Osteoblast (primary cell): ENCODE measurements at regions not wholly inside any gene's neighbourhood (a gene's known extent, or its start where the extent isn't known, plus 50 kb on each side); places are given as distances from the start of the nearest gene placed in this dataset.
"Not testable (repeated sequence)": the region's sequence is repeated elsewhere in the genome, so short reads cannot be mapped to it uniquely, and the experiment has no call there.

Experiments used
- DNase-seq: peaks from one replicate; pipeline ENCODE4 v3.0.0; 2011; ENCODE audit warnings: low spot score, mixed read lengths; ENCODE audit not compliant: insufficient read length; ENCODE audit errors: missing footprints
- H2AFZ ChIP-seq: 2 replicates; pipeline ENCODE4 v1.6.0; 2011; ENCODE audit warnings: mild to moderate bottlenecking, low read length
- H3K27ac ChIP-seq: 2 replicates; pipeline ENCODE4 v1.5.1; 2011; ENCODE audit warnings: mild to moderate bottlenecking, low read depth, low read length, moderate library complexity
- H3K27me3 ChIP-seq: 2 replicates; pipeline ENCODE4 v1.6.0; 2012; ENCODE audit warnings: mild to moderate bottlenecking, control low read depth, inconsistent platforms, low read length, moderate library complexity; ENCODE audit not compliant: insufficient read depth
- H3K36me3 ChIP-seq: 2 replicates; pipeline ENCODE4 v1.5.1; 2011; ENCODE audit warnings: mild to moderate bottlenecking, low read length, control low read depth, moderate library complexity; ENCODE audit not compliant: insufficient read depth
- H3K4me1 ChIP-seq: 2 replicates; pipeline ENCODE4 v1.5.1; 2011; ENCODE audit warnings: mild to moderate bottlenecking, low read length, control low read depth, moderate library complexity; ENCODE audit not compliant: insufficient read depth
- H3K4me2 ChIP-seq: 2 replicates; pipeline ENCODE4 v1.6.0; 2011; ENCODE audit warnings: mild to moderate bottlenecking, low read length; ENCODE audit not compliant: insufficient read depth
- H3K4me3 ChIP-seq: fragments of 200-600 bp; sonication (generic); 3 replicates; pipeline ENCODE4 v1.5.1; 2012; ENCODE audit warnings: mild to moderate bottlenecking, low read length, inconsistent platforms; ENCODE audit not compliant: insufficient read depth
- H3K79me2 ChIP-seq: 2 replicates; pipeline ENCODE4 v1.6.0; 2012; ENCODE audit warnings: mild to moderate bottlenecking, low read length, control low read depth, inconsistent platforms; ENCODE audit not compliant: insufficient read depth
- H3K9me3 ChIP-seq: 2 replicates; pipeline ENCODE4 v1.5.1; 2011; ENCODE audit warnings: low read depth, low read length, control low read depth
- H4K20me1 ChIP-seq: 2 replicates; pipeline ENCODE4 v1.6.0; 2012; ENCODE audit warnings: mild to moderate bottlenecking, low read length, control low read depth; ENCODE audit not compliant: insufficient read depth
- CTCF ChIP-seq: IDR thresholded peaks from 2 replicates; pipeline ENCODE4 v1.5.1; 2011; ENCODE audit warnings: mild to moderate bottlenecking, low read depth, low read length, moderate library complexity; ENCODE audit errors: extremely low read depth

- H3K4me2 ChIP-seq = no peak overlapping the region
- no peaks in the 10 kb centered on the region for H3K4me1 ChIP-seq
- no peaks in the 10 kb centered on the region for H3K27me3 ChIP-seq
- no peak for DNase-seq
- no peak overlapping the region for H3K4me3 ChIP-seq
- no peak for TF ChIP-seq CTCF
- H3K79me2 ChIP-seq = no peaks in the 10 kb centered on the region
- H2AFZ ChIP-seq = no peak overlapping the region
- no peaks in the 10 kb centered on the region for H3K9me3 ChIP-seq
- no peaks in the 10 kb centered on the region for H4K20me1 ChIP-seq
- no peaks in the 10 kb centered on the region for H3K36me3 ChIP-seq
- no peak overlapping the region for H3K27ac ChIP-seq
These were observed 218.5 kb downstream of the TAF11L14 start for GRCh38 chr5:17852740-17853139.

GRCh38 chr5:17854901-17855300, 220.6 kb downstream of the TAF11L14 start:
- no peak for DNase-seq
- no peaks in the 10 kb centered on the region for H3K9me3 ChIP-seq
- H3K4me3 ChIP-seq = no peak overlapping the region
- H2AFZ ChIP-seq = no peak overlapping the region
- no peaks in the 10 kb centered on the region for H3K79me2 ChIP-seq
- H3K27ac ChIP-seq = no peak overlapping the region
- H3K4me2 ChIP-seq = no peak overlapping the region
- no peaks in the 10 kb centered on the region for H3K27me3 ChIP-seq
- no peaks in the 10 kb centered on the region for H4K20me1 ChIP-seq
- TF ChIP-seq CTCF = no peak
- no peaks in the 10 kb centered on the region for H3K36me3 ChIP-seq
- no peaks in the 10 kb centered on the region for H3K4me1 ChIP-seq

- Histone ChIP-seq H3K36me3 (no peaks in the 10 kb centered on the region), H3K79me2 (no peaks in the 10 kb centered on the region), H3K4me3 (no peak overlapping the region), H4K20me1 (no peaks in the 10 kb centered on the region), H3K9me3 (no peaks in the 10 kb centered on the region), H3K27me3 (no peaks in the 10 kb centered on the region), H3K4me1 (no peaks in the 10 kb centered on the region), H3K4me2 (no peak overlapping the region), H3K27ac (no peak overlapping the region), H2AFZ (no peak overlapping the region)
- TF ChIP-seq CTCF = no peak
- no peak for DNase-seq
These were observed 226.5 kb downstream of the TAF11L14 start for GRCh38 chr5:17860660-17861315.

GRCh38 chr5:17864903-17865302, 230.6 kb downstream of the TAF11L14 start:
- H3K9me3 ChIP-seq, H3K4me3 ChIP-seq, H3K36me3 ChIP-seq, H3K27ac ChIP-seq, H4K20me1 ChIP-seq, DNase-seq, H3K79me2 ChIP-seq, H3K4me2 ChIP-seq, H3K4me1 ChIP-seq, H2AFZ ChIP-seq, H3K27me3 ChIP-seq: not testable (repeated sequence)

GRCh38 chr5:17865966-17866365, 231.7 kb downstream of the TAF11L14 start:
- DNase-seq, H3K27ac ChIP-seq: not testable (repeated sequence)

More at GRCh38 chr5:17865966-17866365, 231.7 kb downstream of the TAF11L14 start:
- H2AFZ ChIP-seq, H3K4me1 ChIP-seq, H3K36me3 ChIP-seq, H3K4me2 ChIP-seq, H4K20me1 ChIP-seq, H3K4me3 ChIP-seq, H3K27me3 ChIP-seq, H3K79me2 ChIP-seq, H3K9me3 ChIP-seq: not testable (repeated sequence)
